NCI-H2227 treated with DMSO at 0.1 percent for 48 hours (cell line): ENCODE measurements at regions not wholly inside any gene's neighbourhood (a gene's known extent, or its start where the extent isn't known, plus 50 kb on each side); places are given as distances from the start of the nearest gene placed in this dataset.

Experiments used
- DNase-seq: peaks from one replicate; lab custom pipeline; 2025; lab: John Stamatoyannopoulos, UW

GRCh38 chr12:14279845-14280244 is 85.6 kb upstream of the ATF7IP start:
- no peak for DNase-seq

DNA sequence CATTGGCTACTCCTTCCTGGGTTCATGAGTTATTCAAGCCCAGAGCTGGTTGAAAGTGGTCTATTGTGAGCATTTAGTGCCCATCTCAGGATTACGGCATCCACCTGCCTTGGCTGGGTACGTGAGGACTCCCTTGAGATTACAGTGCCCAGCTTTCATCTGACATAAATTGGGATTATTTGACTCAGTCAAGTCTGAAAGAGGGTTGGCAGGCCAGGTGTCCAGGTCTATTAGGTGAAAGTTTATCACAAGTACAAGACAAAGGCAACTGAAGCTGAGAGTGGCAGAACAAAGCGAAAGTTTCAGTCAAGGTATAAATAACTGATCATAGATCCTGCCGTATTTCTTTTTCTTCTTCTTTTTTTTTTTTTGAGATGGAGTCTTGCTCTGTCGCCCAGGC is 84.6 kb upstream of the ATF7IP start:
- no peak for DNase-seq

- DNase-seq, result no peak
Measured at GRCh38 chr12:14281539-14281938, 83.9 kb upstream of the ATF7IP start.

GRCh38 chr12:14283489-14284144 is 81.9 kb upstream of the ATF7IP start:
- no peak for DNase-seq

GRCh38 chr12:14284184-14284722 is 81.2 kb upstream of the ATF7IP start:
- no peak for DNase-seq

DNA sequence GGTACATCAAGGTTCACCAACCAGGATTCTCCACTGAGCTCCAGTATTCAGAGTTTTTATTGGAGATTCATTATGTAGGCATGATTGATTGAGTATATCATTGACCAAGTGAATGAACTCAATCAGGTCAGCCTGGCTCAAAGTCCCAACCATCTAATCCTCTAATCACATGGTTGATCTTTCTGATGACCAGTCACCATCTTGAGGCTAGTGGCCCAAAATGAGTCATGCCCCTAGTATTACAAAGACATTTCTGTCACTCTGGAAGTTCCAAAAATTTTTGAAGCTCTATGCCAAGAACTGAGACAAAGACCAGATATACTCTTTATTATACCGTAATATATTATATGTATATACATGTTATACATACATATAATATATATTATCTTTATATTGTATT is 75.9 kb upstream of the ATF7IP start:
- no peak for DNase-seq

DNA sequence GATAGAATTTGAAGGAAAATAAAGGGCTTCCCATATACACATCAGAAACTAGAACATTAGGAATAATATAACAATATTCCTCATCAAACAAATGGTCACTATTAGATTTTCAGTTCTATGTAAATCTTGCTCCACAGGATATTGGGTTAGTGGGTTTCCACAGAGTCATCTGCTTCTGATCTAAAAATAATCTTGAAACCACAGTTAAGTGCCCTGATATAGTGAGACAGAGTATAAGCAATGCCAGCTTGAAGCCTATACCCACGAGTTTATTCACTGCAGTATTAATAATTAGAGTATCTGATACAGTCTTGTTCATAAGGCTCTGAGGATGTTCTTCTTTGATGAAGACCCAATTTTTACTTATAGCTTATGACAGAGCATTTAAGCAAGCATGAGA is 74.5 kb upstream of the ATF7IP start:
- no peak for DNase-seq

DNA sequence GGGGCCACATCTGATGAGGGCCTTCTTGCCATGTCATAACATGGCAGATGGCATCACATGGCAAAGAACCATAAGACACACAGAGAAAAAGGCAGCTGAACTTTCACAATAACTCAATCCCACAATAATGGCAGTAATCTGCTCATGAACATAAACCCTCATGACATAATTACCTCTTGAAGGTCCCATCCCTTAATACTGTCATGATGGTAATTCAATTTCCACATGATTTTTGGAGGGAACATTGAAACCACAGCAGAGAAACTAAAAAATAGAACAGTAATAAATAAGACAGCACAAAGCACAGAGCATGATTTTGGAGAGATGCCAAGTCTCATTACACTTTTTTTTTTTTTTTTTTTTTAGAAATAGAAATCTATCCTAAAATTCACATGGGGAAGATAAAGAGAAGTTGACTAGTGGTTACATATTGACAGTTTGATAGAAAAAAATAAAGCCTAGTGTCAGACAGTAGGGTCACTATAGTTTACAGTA is 61.8 kb upstream of the ATF7IP start:
- DNase-seq, result no peak

DNA sequence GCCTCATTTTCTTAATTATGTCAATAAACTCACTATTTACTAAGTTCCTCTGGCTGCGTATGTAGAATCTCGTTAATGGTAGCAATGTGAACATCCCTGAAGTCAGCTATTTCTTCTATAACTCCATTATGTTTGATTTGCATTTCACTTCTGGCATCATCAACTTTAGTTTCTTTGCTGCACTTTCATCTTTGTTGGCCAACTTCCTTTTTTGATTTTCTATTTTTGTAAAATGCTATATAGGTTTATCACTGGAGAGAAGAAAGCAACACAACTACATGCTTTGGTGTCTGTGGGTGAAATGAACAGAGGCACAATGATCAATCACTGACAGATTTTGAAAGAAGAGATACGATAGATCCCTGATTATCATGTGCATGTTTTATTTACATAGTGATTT is 58.5 kb upstream of the ATF7IP start:
- DNase-seq, result no peak

DNA sequence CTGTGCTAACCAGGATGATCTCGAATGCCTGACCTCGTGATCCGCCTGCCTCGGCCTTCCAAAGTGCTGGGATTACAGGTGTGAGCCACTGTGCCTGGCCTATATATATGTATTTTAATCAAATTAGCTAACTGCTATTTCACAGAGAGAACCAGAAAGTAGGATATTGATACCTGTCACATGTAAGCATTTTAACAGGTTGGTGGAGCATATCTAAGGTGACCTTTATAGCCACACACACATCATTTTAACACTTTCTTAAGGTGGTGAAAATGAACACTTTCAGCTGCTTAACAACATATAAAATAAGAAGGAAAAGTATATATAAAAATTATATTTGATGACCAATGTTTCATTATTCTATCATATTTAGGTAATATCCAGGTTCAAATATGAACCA is 57.0 kb upstream of the ATF7IP start:
- no peak for DNase-seq

GRCh38 chr12:14310866-14311265 is 54.6 kb upstream of the ATF7IP start:
- no peak for DNase-seq

DNA sequence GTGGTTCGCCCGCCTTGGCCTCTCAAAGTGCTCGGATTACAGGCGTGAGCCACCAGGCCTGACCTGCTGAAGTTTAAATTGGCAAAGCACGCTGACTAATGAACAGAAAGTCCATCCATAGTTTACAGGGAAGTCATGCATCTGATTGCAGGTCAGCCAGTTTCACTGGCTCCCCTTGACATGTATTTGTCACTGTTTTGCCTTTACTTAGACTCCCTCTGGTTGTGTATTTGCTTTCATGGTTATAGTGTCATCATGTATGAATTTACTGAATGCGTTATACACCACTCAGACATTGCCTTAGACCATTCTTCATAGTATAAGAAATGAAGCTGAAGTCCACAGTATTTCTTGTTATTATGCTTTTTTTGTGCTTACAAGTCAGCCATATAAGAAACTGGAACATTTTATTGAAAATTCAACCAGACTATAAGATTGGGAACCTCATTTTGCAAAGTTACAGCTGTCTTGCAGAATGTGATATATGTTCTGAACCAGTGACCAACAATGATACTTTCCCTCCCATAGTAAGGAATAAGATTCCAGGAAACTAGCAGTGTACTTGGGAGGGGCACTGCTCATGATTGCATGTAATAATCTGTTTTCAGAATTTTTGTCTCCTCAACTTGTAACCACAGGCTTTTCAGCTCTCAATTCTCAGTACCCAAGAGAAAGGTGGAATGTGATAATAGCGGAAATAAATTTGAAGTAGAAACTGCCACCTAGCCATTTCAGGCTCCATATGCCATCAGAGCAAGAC is 51.9 kb upstream of the ATF7IP start:
- DNase-seq, result no peak

- DNase-seq, result no peak
Measured at GRCh38 chr12:14314801-14315200, 50.7 kb upstream of the ATF7IP start.

GRCh38 chr12:14315501-14315900 is 50.0 kb upstream of the ATF7IP start:
- DNase-seq, result no peak
